SK-N-SH treated with all-trans-retinoic acid at 6 μM for 48 hours (cell line): ENCODE measurements at regions not wholly inside any gene's neighbourhood (a gene's known extent, or its start where the extent isn't known, plus 50 kb on each side); places are given as distances from the start of the nearest gene placed in this dataset.

Experiments
- ATAC-seq: fragments of 200-7000 bp; cut with Tn5 transposase; 3 replicates; pipeline ENCODE4 v1.9.1; 2020; ENCODE audit warnings: mild to moderate bottlenecking, moderate library complexity
- ARNTL ChIP-seq: fragments of 450-650 bp; formaldehyde crosslinking; IDR thresholded peaks from 2 replicates; pipeline ENCODE4 v1.5.0; 2020; ENCODE audit warnings: low read depth, mild to moderate bottlenecking, moderate library complexity, borderline replicate concordance
- BACH2 ChIP-seq: fragments of 250-450 bp; sonication (Bioruptor Pico); IDR thresholded peaks from 2 replicates; pipeline ENCODE4 v1.9.0; 2021; ENCODE audit warnings: mild to moderate bottlenecking, borderline replicate concordance
- CREB5 ChIP-seq: fragments of 250-450 bp; sonication (Bioruptor Pico); IDR thresholded peaks from 2 replicates; pipeline ENCODE4 v1.5.1; 2020; ENCODE audit warnings: low read depth, mild to moderate bottlenecking, moderate library complexity
- CSRNP3 ChIP-seq: fragments of 250-450 bp; sonication (Bioruptor Pico); IDR thresholded peaks from 2 replicates; pipeline ENCODE4 v1.5.1; 2021; ENCODE audit warnings: mild to moderate bottlenecking, moderate library complexity
- ESRRG ChIP-seq: fragments of 250-450 bp; sonication (Bioruptor Pico); IDR thresholded peaks from 2 replicates; pipeline ENCODE4 v1.6.1; 2021; ENCODE audit warnings: mild to moderate bottlenecking
- GLIS3 ChIP-seq: fragments of 250-450 bp; sonication (Bioruptor Pico); IDR thresholded peaks from 2 replicates; pipeline ENCODE4 v1.5.0; 2020; ENCODE audit warnings: mild to moderate bottlenecking, moderate library complexity
- ISL1 ChIP-seq: fragments of 250-450 bp; sonication (Bioruptor Pico); IDR thresholded peaks from 2 replicates; pipeline ENCODE4 v2.1.2; 2022; ENCODE audit warnings: mild to moderate bottlenecking, moderate library complexity
- OSR1 ChIP-seq: fragments of 250-450 bp; sonication (Bioruptor Pico); IDR thresholded peaks from 2 replicates; pipeline ENCODE4 v1.8.0; 2022; ENCODE audit warnings: moderate library complexity, mild to moderate bottlenecking, inconsistent platforms
- PATZ1 ChIP-seq: fragments of 250-450 bp; sonication (Bioruptor Pico); IDR thresholded peaks from 2 replicates; pipeline ENCODE4 v1.8.0; 2020; ENCODE audit warnings: mild to moderate bottlenecking, moderate library complexity, borderline replicate concordance
- POU6F1 ChIP-seq: fragments of 250-450 bp; sonication (Bioruptor Pico); IDR thresholded peaks from 2 replicates; pipeline ENCODE4 v1.8.0; 2021; ENCODE audit warnings: low read depth, mild to moderate bottlenecking, moderate library complexity, borderline replicate concordance
- PPARA ChIP-seq: fragments of 250-450 bp; sonication (Bioruptor Pico); IDR thresholded peaks from 2 replicates; pipeline ENCODE4 v1.5.0; 2020; ENCODE audit warnings: mild to moderate bottlenecking, borderline replicate concordance
- RARB ChIP-seq: fragments of 250-450 bp; sonication (Bioruptor Pico); IDR thresholded peaks from 2 replicates; pipeline ENCODE4 v1.8.0; 2021; ENCODE audit warnings: mild to moderate bottlenecking, moderate library complexity
- TCF4 ChIP-seq: fragments of 250-450 bp; sonication (Bioruptor Pico); IDR thresholded peaks from 2 replicates; pipeline ENCODE4 v1.8.0; 2021; ENCODE audit warnings: mild to moderate bottlenecking, moderate library complexity, borderline replicate concordance
- TSHZ2 ChIP-seq: fragments of 250-450 bp; sonication (Bioruptor Pico); IDR thresholded peaks from 2 replicates; pipeline ENCODE4 v1.5.0; 2020; ENCODE audit warnings: mild to moderate bottlenecking, moderate library complexity
- ZC3H10 ChIP-seq: fragments of 250-450 bp; sonication (Bioruptor Pico); IDR thresholded peaks from 2 replicates; pipeline ENCODE4 v1.5.1; 2021; ENCODE audit warnings: mild to moderate bottlenecking, moderate library complexity
- ZFP30 ChIP-seq: fragments of 450-650 bp; formaldehyde crosslinking; IDR thresholded peaks from 2 replicates; pipeline ENCODE4 v1.5.0; 2022; ENCODE audit warnings: mild to moderate bottlenecking, moderate library complexity
- ZNF565 ChIP-seq: fragments of 450-650 bp; formaldehyde crosslinking; conservative IDR thresholded peaks from 2 replicates; pipeline ENCODE4 v1.5.0; 2020; ENCODE audit warnings: low read depth, mild to moderate bottlenecking, moderate library complexity
- ZNF70 ChIP-seq: fragments of 450-650 bp; formaldehyde crosslinking; IDR thresholded peaks from 2 replicates; pipeline ENCODE4 v1.5.0; 2020; ENCODE audit warnings: mild to moderate bottlenecking, moderate library complexity
- ZNF8 ChIP-seq: fragments of 450-650 bp; formaldehyde crosslinking; IDR thresholded peaks from 2 replicates; pipeline ENCODE4 v1.5.0; 2020; ENCODE audit warnings: mild to moderate bottlenecking, moderate library complexity

GRCh38 chr2:66846887-66847286, 412.0 kb downstream of the MEIS1 start:
- ATAC-seq, result no peak

GRCh38 chr2:66849153-66849755, 414.3 kb downstream of the MEIS1 start:
- no peak for ATAC-seq
- TF ChIP-seq OSR1 (CRISPR knock-in tag) (no peak), PPARA (no peak), ZFP30 (CRISPR knock-in tag) (no peak), TCF4 (CRISPR knock-in tag) (no peak), ESRRG (no peak), ZNF565 (no peak), GLIS3 (CRISPR knock-in tag) (no peak), CREB5 (CRISPR knock-in tag) (no peak)

More at GRCh38 chr2:66846887-66847286, 412.0 kb downstream of the MEIS1 start:
- TF ChIP-seq ZNF8 (CRISPR knock-in tag) (no peak), ZNF70 (CRISPR knock-in tag) (no peak), BACH2 (CRISPR knock-in tag) (no peak), RARB (no peak), PPARA (no peak), CREB5 (CRISPR knock-in tag) (no peak), ZFP30 (CRISPR knock-in tag) (no peak), GLIS3 (CRISPR knock-in tag) (no peak), PATZ1 (CRISPR knock-in tag) (no peak), ISL1 (CRISPR knock-in tag) (no peak), ESRRG (no peak), TSHZ2 (CRISPR knock-in tag) (no peak), ZNF565 (no peak), POU6F1 (CRISPR knock-in tag) (no peak), CSRNP3 (no peak), ARNTL (CRISPR knock-in tag) (no peak), ZC3H10 (CRISPR knock-in tag) (no peak)
